Naive thymus-derived CD4-positive, alpha-beta T cell (primary cell): ENCODE measurements at regions not wholly inside any gene's neighbourhood (a gene's known extent, or its start where the extent isn't known, plus 50 kb on each side); places are given as distances from the start of the nearest gene placed in this dataset.

Experiments used
- ATAC-seq: fragments of 150-1000 bp; cut with Tn5 transposase; 2 replicates; pipeline ENCODE4 v1.10.0; 2021; ENCODE audit warnings: mild to moderate bottlenecking, moderate library complexity
- CTCF ChIA-PET: fragments of 350-600 bp; sonication (Branson Sonifier 250); formaldehyde crosslinking; loops from one replicate; lab custom pipeline; 2021; ENCODE audit warnings: antibody characterized with exemption; lab: Charles Lee
- POLR2A ChIA-PET: fragments of 350-600 bp; sonication (Branson Sonifier 250); formaldehyde crosslinking; loops from one replicate; lab custom pipeline; 2021; ENCODE audit warnings: antibody characterized with exemption, inconsistent platforms; lab: Charles Lee
- DNase-seq, 9 donors: peaks; one replicate each; pipeline versions ENCODE4 v3.0.0 to v3.0.0-alpha.2; 2020 to 2022; ENCODE audit warnings: mixed read lengths in 1 of 9
- H3K27ac ChIP-seq: one replicate; pipeline ENCODE4 v1.7.0; 2013; ENCODE audit warnings: mild to moderate bottlenecking, low read depth, low read length, moderate library complexity
- H3K27me3 ChIP-seq, 2 donors: one replicate each; pipeline ENCODE4 v1.7.0; 2013; ENCODE audit warnings: low read length in 2 of 2, mild to moderate bottlenecking in 2 of 2, moderate library complexity in 2 of 2; ENCODE audit not compliant: control insufficient read depth in 2 of 2, insufficient read depth in 2 of 2
- H3K36me3 ChIP-seq, 3 experiments: 1 replicate in 2 of 3; 2 replicates in 1 of 3; pipeline ENCODE4 v1.7.0; 2013; ENCODE audit warnings: low read length in 3 of 3, mild to moderate bottlenecking in 3 of 3, moderate library complexity in 1 of 3; ENCODE audit not compliant: insufficient read depth in 3 of 3, control insufficient read depth in 2 of 3
- H3K4me1 ChIP-seq, 2 donors: one replicate each; pipeline ENCODE4 v1.7.0; 2013; ENCODE audit warnings: low read length in 2 of 2, mild to moderate bottlenecking in 2 of 2, moderate library complexity in 1 of 2; ENCODE audit not compliant: control insufficient read depth in 2 of 2, insufficient read depth in 2 of 2
- H3K4me3 ChIP-seq: 2 replicates; pipeline ENCODE4 v1.7.0; 2013; ENCODE audit warnings: mild to moderate bottlenecking, low read length
- H3K9me3 ChIP-seq, 3 experiments: 1 replicate in 2 of 3; 2 replicates in 1 of 3; pipeline ENCODE4 v1.7.0; 2013; ENCODE audit warnings: low read length in 3 of 3; ENCODE audit not compliant: control insufficient read depth in 2 of 3
- H3K27ac Mint-ChIP-seq, 9 donors: one replicate each; pipeline ENCODE4 v1.8.0; 2020 to 2022; ENCODE audit warnings: mixed read lengths in 9 of 9, mild to moderate bottlenecking in 8 of 9, moderate library complexity in 5 of 9, inconsistent platforms in 2 of 9
- H3K27me3 Mint-ChIP-seq, 5 donors: one replicate each; pipeline ENCODE4 v1.8.0; 2021 to 2022; ENCODE audit warnings: mixed read lengths in 5 of 5, mild to moderate bottlenecking in 1 of 5
- H3K36me3 Mint-ChIP-seq, 5 donors: one replicate each; pipeline ENCODE4 v1.8.0; 2020 to 2022; ENCODE audit warnings: mixed read lengths in 5 of 5, mild to moderate bottlenecking in 3 of 5, inconsistent platforms in 1 of 5
- H3K4me1 Mint-ChIP-seq, 7 donors: one replicate each; pipeline ENCODE4 v1.8.0; 2020 to 2022; ENCODE audit warnings: mixed read lengths in 7 of 7, mild to moderate bottlenecking in 3 of 7, inconsistent platforms in 1 of 7
- H3K4me3 Mint-ChIP-seq, 10 donors: one replicate each; pipeline ENCODE4 v1.8.0; 2020 to 2022; ENCODE audit warnings: mild to moderate bottlenecking in 10 of 10, mixed read lengths in 10 of 10, moderate library complexity in 6 of 10, inconsistent platforms in 2 of 10
- H3K9me3 Mint-ChIP-seq, 11 donors: one replicate each; pipeline ENCODE4 v1.8.0; 2020 to 2022; ENCODE audit warnings: mixed read lengths in 11 of 11, mild to moderate bottlenecking in 4 of 11, inconsistent platforms in 1 of 11, moderate library complexity in 1 of 11
- intact Hi-C, 2 donors: fragments of 100-400 bp; cut with micrococcal nuclease; formaldehyde crosslinking; loops; one replicate each; pipeline ENCODE4 v1.15.1; 2023

GRCh38 chr4:141406237-141406636, 185.5 kb downstream of the ZNF330 start:
- Histone ChIP-seq H3K36me3 (no peaks in the 10 kb centered on the region), H3K27me3 (no peaks in the 10 kb centered on the region), H3K4me3 (no peak overlapping the region), H3K27ac (no peak overlapping the region), H3K4me1 (no peaks in the 10 kb centered on the region), H3K9me3 (no peaks in the 10 kb centered on the region)
- Mint-ChIP-seq H3K27ac (no peak overlapping the region), H3K4me3 (no peak overlapping the region), H3K4me1 (no peaks in the 10 kb centered on the region), H3K9me3 (peaks cover 0 to 2% (median 0%) of the 10 kb centered on the region in 11 donors), H3K27me3 (peaks cover 0 to 7% (median 4%) of the 10 kb centered on the region in 5 donors), H3K36me3 (no peaks in the 10 kb centered on the region)
- POLR2A ChIA-PET: no interaction called here
- intact Hi-C loops: no loop called here
- DNase-seq (no peak), ATAC-seq (no peak)
- CTCF ChIA-PET: no interaction called here

DNA sequence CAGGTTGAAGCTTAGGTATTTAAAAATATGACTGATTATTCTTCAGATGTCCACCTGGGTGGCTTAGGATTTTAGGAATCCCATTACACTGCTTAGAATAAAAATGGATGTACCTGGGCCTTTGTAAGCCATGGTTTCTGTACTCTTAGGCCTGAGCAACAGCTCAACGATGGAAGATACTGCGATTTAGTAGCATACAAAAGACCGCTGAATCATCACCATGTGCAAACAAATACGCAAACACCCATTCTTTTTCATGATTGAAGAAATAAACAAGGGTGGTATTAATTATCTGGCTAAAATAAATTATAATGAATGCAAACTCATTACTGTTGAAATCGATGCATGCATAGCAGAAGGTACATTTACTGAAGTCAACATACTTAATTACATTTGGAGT, 188.9 kb downstream of the ZNF330 start:
- ChIA-PET CTCF (no interaction called here), POLR2A (no interaction called here)
- H3K4me1 Mint-ChIP-seq: no peaks in the 10 kb centered on the region
- no peak overlapping the region for H3K4me3 ChIP-seq
- no peaks in the 10 kb centered on the region for H3K9me3 ChIP-seq
- H3K4me1 ChIP-seq: no peaks in the 10 kb centered on the region
- peaks cover 0 to 2% (median 0%) of the 10 kb centered on the region in 11 donors for H3K9me3 Mint-ChIP-seq
- no peak overlapping the region for H3K27ac Mint-ChIP-seq
- no peak overlapping the region for H3K27ac ChIP-seq
- intact Hi-C loops: no loop called here
- ATAC-seq (no peak), DNase-seq (no peak)
- H3K27me3 Mint-ChIP-seq: peaks cover 0 to 8% (median 6%) of the 10 kb centered on the region in 5 donors
- no peak overlapping the region for H3K4me3 Mint-ChIP-seq
- no peaks in the 10 kb centered on the region for H3K27me3 ChIP-seq
- H3K36me3 Mint-ChIP-seq: no peaks in the 10 kb centered on the region
- no peaks in the 10 kb centered on the region for H3K36me3 ChIP-seq

GRCh38 chr4:141410839-141411238, 190.1 kb downstream of the ZNF330 start:
- no peaks in the 10 kb centered on the region for H3K9me3 ChIP-seq
- no peaks in the 10 kb centered on the region for H3K4me1 Mint-ChIP-seq
- H3K36me3 Mint-ChIP-seq: no peaks in the 10 kb centered on the region
- peaks cover 0 to 2% (median 0%) of the 10 kb centered on the region in 11 donors for H3K9me3 Mint-ChIP-seq
- intact Hi-C loops: no loop called here
- no peak overlapping the region for H3K27ac ChIP-seq
- no peaks in the 10 kb centered on the region for H3K4me1 ChIP-seq
- ChIA-PET POLR2A (no interaction called here), CTCF (no interaction called here)
- no peak overlapping the region for H3K27ac Mint-ChIP-seq
- no peaks in the 10 kb centered on the region for H3K27me3 ChIP-seq
- H3K27me3 Mint-ChIP-seq: peaks cover 0 to 8% (median 6%) of the 10 kb centered on the region in 5 donors
- no peak overlapping the region for H3K4me3 ChIP-seq
- ATAC-seq: no peak
- H3K36me3 ChIP-seq: no peaks in the 10 kb centered on the region
- no peak for DNase-seq
- no peak overlapping the region for H3K4me3 Mint-ChIP-seq

GRCh38 chr4:141411936-141412335, 191.2 kb downstream of the ZNF330 start:
- intact Hi-C loops: no loop called here
- Histone ChIP-seq H3K9me3 (no peaks in the 10 kb centered on the region), H3K4me3 (no peak overlapping the region), H3K27ac (no peak overlapping the region), H3K36me3 (no peaks in the 10 kb centered on the region), H3K27me3 (no peaks in the 10 kb centered on the region), H3K4me1 (no peaks in the 10 kb centered on the region)
- no peak overlapping the region for H3K27ac Mint-ChIP-seq
- ChIA-PET POLR2A (no interaction called here), CTCF (no interaction called here)
- DNase-seq: no peak
- no peak overlapping the region for H3K4me3 Mint-ChIP-seq
- peaks cover 0 to 2% (median 0%) of the 10 kb centered on the region in 11 donors for H3K9me3 Mint-ChIP-seq
- H3K27me3 Mint-ChIP-seq: peaks cover 0 to 8% (median 6%) of the 10 kb centered on the region in 5 donors
- no peak for ATAC-seq
- H3K4me1 Mint-ChIP-seq: no peaks in the 10 kb centered on the region
- no peaks in the 10 kb centered on the region for H3K36me3 Mint-ChIP-seq

DNA sequence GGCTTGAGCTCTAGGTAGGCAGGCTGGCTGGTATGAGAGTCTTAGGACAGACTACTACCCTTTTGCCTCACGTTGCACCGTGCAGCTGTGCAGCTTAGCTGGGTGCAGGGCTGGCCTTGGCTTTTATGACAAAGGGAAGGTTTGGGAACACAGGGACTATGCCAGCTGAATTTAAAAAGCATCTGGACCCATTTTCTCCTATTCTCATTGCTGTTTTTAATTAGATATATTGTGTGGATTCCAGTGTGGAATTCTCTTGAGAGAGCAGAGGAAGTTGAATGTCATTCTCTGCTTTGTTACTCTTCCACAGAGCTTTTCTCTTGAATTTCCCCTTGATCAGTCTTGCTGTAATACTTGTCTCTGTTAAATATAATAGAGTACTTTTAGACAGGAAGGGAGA, 192.7 kb downstream of the ZNF330 start:
- H3K27ac ChIP-seq: no peak overlapping the region
- ATAC-seq: no peak
- intact Hi-C loops: no loop called here
- no peak overlapping the region for H3K27ac Mint-ChIP-seq
- no peak overlapping the region for H3K4me3 Mint-ChIP-seq
- ChIA-PET CTCF (no interaction called here), POLR2A (no interaction called here)
- no peak overlapping the region for H3K4me3 ChIP-seq
- DNase-seq: no peak
- H3K4me1 ChIP-seq: no peaks in the 10 kb centered on the region
- no peaks in the 10 kb centered on the region for H3K9me3 ChIP-seq
- no peaks in the 10 kb centered on the region for H3K27me3 ChIP-seq
- no peaks in the 10 kb centered on the region for H3K36me3 ChIP-seq
- peaks cover 0 to 2% (median 0%) of the 10 kb centered on the region in 11 donors for H3K9me3 Mint-ChIP-seq
- H3K36me3 Mint-ChIP-seq: no peaks in the 10 kb centered on the region
- peaks cover 0 to 8% (median 6%) of the 10 kb centered on the region in 5 donors for H3K27me3 Mint-ChIP-seq
- H3K4me1 Mint-ChIP-seq: no peaks in the 10 kb centered on the region

DNA sequence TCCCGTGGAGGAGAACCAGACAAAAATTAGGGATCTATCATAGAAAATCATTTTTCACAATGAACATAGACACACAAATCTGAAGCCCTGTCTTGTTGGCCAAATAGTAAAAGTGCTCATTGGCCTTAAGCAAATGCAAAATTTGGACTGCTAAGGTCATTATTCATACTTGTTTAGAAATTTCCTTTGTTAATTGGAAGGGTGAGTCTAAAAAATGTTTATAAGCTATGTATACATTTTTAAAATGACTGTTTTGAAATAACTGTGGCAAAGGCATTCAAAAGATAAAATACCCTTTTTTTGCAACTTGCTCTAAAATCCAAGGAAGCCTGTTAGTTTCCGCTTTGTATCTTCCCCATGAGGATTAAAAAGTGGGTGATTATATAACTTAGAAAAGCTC, 195.0 kb downstream of the ZNF330 start:
- Histone ChIP-seq H3K4me1 (no peaks in the 10 kb centered on the region), H3K4me3 (no peak overlapping the region), H3K36me3 (no peaks in the 10 kb centered on the region), H3K27ac (no peak overlapping the region), H3K9me3 (no peaks in the 10 kb centered on the region), H3K27me3 (no peaks in the 10 kb centered on the region)
- Mint-ChIP-seq H3K36me3 (no peaks in the 10 kb centered on the region), H3K9me3 (peaks cover 0 to 2% (median 0%) of the 10 kb centered on the region in 11 donors), H3K27me3 (peaks cover 0 to 6% (median 0%) of the 10 kb centered on the region in 5 donors), H3K4me3 (no peak overlapping the region), H3K27ac (no peak overlapping the region), H3K4me1 (no peaks in the 10 kb centered on the region)
- POLR2A ChIA-PET: no interaction called here
- ATAC-seq: no peak
- intact Hi-C loops: no loop called here
- CTCF ChIA-PET: no interaction called here
- DNase-seq: no peak

GRCh38 chr4:141416219-141416618, 195.5 kb downstream of the ZNF330 start:
- intact Hi-C loops: no loop called here
- no peak overlapping the region for H3K4me3 Mint-ChIP-seq
- no peak for DNase-seq
- Histone ChIP-seq H3K4me3 (no peak overlapping the region), H3K9me3 (no peaks in the 10 kb centered on the region), H3K27ac (no peak overlapping the region), H3K36me3 (no peaks in the 10 kb centered on the region), H3K4me1 (no peaks in the 10 kb centered on the region), H3K27me3 (no peaks in the 10 kb centered on the region)
- no peaks in the 10 kb centered on the region for H3K36me3 Mint-ChIP-seq
- H3K4me1 Mint-ChIP-seq: no peaks in the 10 kb centered on the region
- ATAC-seq: no peak
- CTCF ChIA-PET: no interaction called here
- H3K27ac Mint-ChIP-seq: no peak overlapping the region
- H3K9me3 Mint-ChIP-seq: peaks cover 0 to 4% (median 0%) of the 10 kb centered on the region in 11 donors
- peaks cover 0 to 6% (median 0%) of the 10 kb centered on the region in 5 donors for H3K27me3 Mint-ChIP-seq
- POLR2A ChIA-PET: no interaction called here
